GM12892 (cell line): ENCODE measurements at regions not wholly inside any gene's neighbourhood (a gene's known extent, or its start where the extent isn't known, plus 50 kb on each side); places are given as distances from the start of the nearest gene placed in this dataset.

Experiments
- POLR2A ChIP-seq: IDR thresholded peaks from 2 replicates; pipeline ENCODE4 v1.6.1; 2011; ENCODE audit warnings: low read depth, low read length, control low read depth
- POLR2AphosphoS5 ChIP-seq: IDR thresholded peaks from 2 replicates; pipeline ENCODE4 v1.6.1; 2011; ENCODE audit warnings: low read depth, low read length, control low read depth
- TAF1 ChIP-seq: IDR thresholded peaks from 2 replicates; pipeline ENCODE4 v1.6.1; 2011; ENCODE audit warnings: low read depth, mild to moderate bottlenecking, control low read depth, low read length, borderline replicate concordance

DNA sequence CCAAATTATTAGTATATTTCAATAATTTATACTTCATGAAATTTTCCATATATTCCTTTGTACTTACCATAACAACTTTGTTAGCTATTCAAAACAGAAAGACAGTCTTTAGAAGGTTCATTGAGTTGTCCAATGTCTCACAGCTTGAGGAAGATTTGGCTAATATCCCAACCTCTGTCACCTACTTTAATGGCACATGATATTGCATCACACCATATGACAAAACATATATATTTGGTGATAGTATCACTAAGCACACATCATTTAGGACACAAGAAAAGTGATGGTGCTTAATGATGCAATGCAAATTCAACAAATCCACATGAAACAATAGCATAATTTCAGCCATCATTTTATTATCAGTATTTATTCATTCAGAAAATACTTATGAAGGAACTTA, 122.0 kb upstream of the BRINP3 start:
- no peak for TF ChIP-seq POLR2A
- TF ChIP-seq POLR2AphosphoS5: no peak
- TF ChIP-seq TAF1: no peak
